ENCODE measurements at regions not wholly inside any gene's neighbourhood (a gene's known extent, or its start where the extent isn't known, plus 50 kb on each side); places are given as distances from the start of the nearest gene placed in this dataset.

GRCh38 chr2:51734115-51734514 lies 702.2 kb upstream of the NRXN1 start:
- Histone ChIP-seq H3K36me3 (ENCODE audit: control insufficient read depth in 5 of 5, insufficient read depth in 5 of 5, low read length in 5 of 5) (no peaks in the 10 kb centered on the region), H3K27ac (ENCODE audit: low read depth, low read length) (no peak overlapping the region), H3K9me3 (ENCODE audit: control insufficient read depth in 5 of 5, low read length in 5 of 5) (no peaks in the 10 kb centered on the region), H3K9ac (ENCODE audit: low read length in 5 of 5) (no peak overlapping the region), H3K4me1 (ENCODE audit: control insufficient read depth in 5 of 5, insufficient read depth in 5 of 5, low read length in 5 of 5) (peaks cover 0 to 5% (median 0%) of the 10 kb centered on the region in 5 donors), H3K27me3 (ENCODE audit: control insufficient read depth in 5 of 5, insufficient read depth in 4 of 5, low read length in 5 of 5) (no peaks in the 10 kb centered on the region), H3K4me3 (ENCODE audit: low read depth in 1 of 5, low read length in 5 of 5) (no peak overlapping the region)

GRCh38 chr2:51723691-51724090 lies 691.8 kb upstream of the NRXN1 start:
- Histone ChIP-seq H3K4me1 (ENCODE audit: control insufficient read depth in 5 of 5, insufficient read depth in 5 of 5, low read length in 5 of 5) (no peaks in the 10 kb centered on the region), H3K27me3 (ENCODE audit: control insufficient read depth in 5 of 5, insufficient read depth in 4 of 5, low read length in 5 of 5) (no peaks in the 10 kb centered on the region), H3K9me3 (ENCODE audit: control insufficient read depth in 5 of 5, low read length in 5 of 5) (no peaks in the 10 kb centered on the region), H3K27ac (ENCODE audit: low read depth, low read length) (no peak overlapping the region), H3K4me3 (ENCODE audit: low read depth in 1 of 5, low read length in 5 of 5) (no peak overlapping the region), H3K36me3 (ENCODE audit: control insufficient read depth in 5 of 5, insufficient read depth in 5 of 5, low read length in 5 of 5) (no peaks in the 10 kb centered on the region), H3K9ac (ENCODE audit: low read length in 5 of 5) (no peak overlapping the region)

- Histone ChIP-seq H3K4me3 (ENCODE audit: low read depth in 1 of 5, low read length in 5 of 5) (no peak overlapping the region), H3K36me3 (ENCODE audit: control insufficient read depth in 5 of 5, insufficient read depth in 5 of 5, low read length in 5 of 5) (no peaks in the 10 kb centered on the region), H3K4me1 (ENCODE audit: control insufficient read depth in 5 of 5, insufficient read depth in 5 of 5, low read length in 5 of 5) (no peaks in the 10 kb centered on the region), H3K27ac (ENCODE audit: low read depth, low read length) (no peak overlapping the region), H3K9ac (ENCODE audit: low read length in 5 of 5) (no peak overlapping the region), H3K9me3 (ENCODE audit: control insufficient read depth in 5 of 5, low read length in 5 of 5) (no peaks in the 10 kb centered on the region), H3K27me3 (ENCODE audit: control insufficient read depth in 5 of 5, insufficient read depth in 4 of 5, low read length in 5 of 5) (no peaks in the 10 kb centered on the region)
Measured at GRCh38 chr2:51722311-51722710, 690.4 kb upstream of the NRXN1 start.

GRCh38 chr2:51720826-51721225 lies 688.9 kb upstream of the NRXN1 start:
- no peaks in the 10 kb centered on the region for H3K27me3 ChIP-seq (ENCODE audit: control insufficient read depth in 5 of 5, insufficient read depth in 4 of 5, low read length in 5 of 5)
- H3K27ac ChIP-seq (ENCODE audit: low read depth, low read length), result no peak overlapping the region
- H3K36me3 ChIP-seq (ENCODE audit: control insufficient read depth in 5 of 5, insufficient read depth in 5 of 5, low read length in 5 of 5), result no peaks in the 10 kb centered on the region
- no peaks in the 10 kb centered on the region for H3K9me3 ChIP-seq (ENCODE audit: control insufficient read depth in 5 of 5, low read length in 5 of 5)
- no peak overlapping the region for H3K4me3 ChIP-seq (ENCODE audit: low read depth in 1 of 5, low read length in 5 of 5)
- H3K4me1 ChIP-seq (ENCODE audit: control insufficient read depth in 5 of 5, insufficient read depth in 5 of 5, low read length in 5 of 5), result no peaks in the 10 kb centered on the region
- no peak overlapping the region for H3K9ac ChIP-seq (ENCODE audit: low read length in 5 of 5)

GRCh38 chr2:51718881-51719280 lies 686.9 kb upstream of the NRXN1 start:
- H3K27ac ChIP-seq (ENCODE audit: low read depth, low read length), result no peak overlapping the region
- H3K9me3 ChIP-seq (ENCODE audit: control insufficient read depth in 5 of 5, low read length in 5 of 5), result no peaks in the 10 kb centered on the region
- no peaks in the 10 kb centered on the region for H3K4me1 ChIP-seq (ENCODE audit: control insufficient read depth in 5 of 5, insufficient read depth in 5 of 5, low read length in 5 of 5)
- H3K9ac ChIP-seq (ENCODE audit: low read length in 5 of 5), result no peak overlapping the region
- H3K4me3 ChIP-seq (ENCODE audit: low read depth in 1 of 5, low read length in 5 of 5), result no peak overlapping the region
- H3K36me3 ChIP-seq (ENCODE audit: control insufficient read depth in 5 of 5, insufficient read depth in 5 of 5, low read length in 5 of 5), result no peaks in the 10 kb centered on the region
- no peaks in the 10 kb centered on the region for H3K27me3 ChIP-seq (ENCODE audit: control insufficient read depth in 5 of 5, insufficient read depth in 4 of 5, low read length in 5 of 5)

- H3K27me3 ChIP-seq (ENCODE audit: control insufficient read depth in 5 of 5, insufficient read depth in 4 of 5, low read length in 5 of 5), result no peaks in the 10 kb centered on the region
Measured at GRCh38 chr2:51717312-51717711, 685.4 kb upstream of the NRXN1 start.

GRCh38 chr2:51711766-51712165 lies 679.8 kb upstream of the NRXN1 start:
- Histone ChIP-seq H3K27ac (ENCODE audit: low read depth, low read length) (no peak overlapping the region), H3K9me3 (ENCODE audit: control insufficient read depth in 5 of 5, low read length in 5 of 5) (no peaks in the 10 kb centered on the region), H3K27me3 (ENCODE audit: control insufficient read depth in 5 of 5, insufficient read depth in 4 of 5, low read length in 5 of 5) (no peaks in the 10 kb centered on the region), H3K9ac (ENCODE audit: low read length in 5 of 5) (no peak overlapping the region), H3K36me3 (ENCODE audit: control insufficient read depth in 5 of 5, insufficient read depth in 5 of 5, low read length in 5 of 5) (no peaks in the 10 kb centered on the region), H3K4me1 (ENCODE audit: control insufficient read depth in 5 of 5, insufficient read depth in 5 of 5, low read length in 5 of 5) (no peaks in the 10 kb centered on the region), H3K4me3 (ENCODE audit: low read depth in 1 of 5, low read length in 5 of 5) (no peak overlapping the region)

More at GRCh38 chr2:51717312-51717711, 685.4 kb upstream of the NRXN1 start:
- no peak overlapping the region for H3K4me3 ChIP-seq (ENCODE audit: low read depth in 1 of 5, low read length in 5 of 5)
- H3K27ac ChIP-seq (ENCODE audit: low read depth, low read length), result no peak overlapping the region
- H3K9me3 ChIP-seq (ENCODE audit: control insufficient read depth in 5 of 5, low read length in 5 of 5), result no peaks in the 10 kb centered on the region
- no peaks in the 10 kb centered on the region for H3K36me3 ChIP-seq (ENCODE audit: control insufficient read depth in 5 of 5, insufficient read depth in 5 of 5, low read length in 5 of 5)
- no peak overlapping the region for H3K9ac ChIP-seq (ENCODE audit: low read length in 5 of 5)
- no peaks in the 10 kb centered on the region for H3K4me1 ChIP-seq (ENCODE audit: control insufficient read depth in 5 of 5, insufficient read depth in 5 of 5, low read length in 5 of 5)

- no peaks in the 10 kb centered on the region for H3K36me3 ChIP-seq (ENCODE audit: control insufficient read depth in 5 of 5, insufficient read depth in 5 of 5, low read length in 5 of 5)
- no peaks in the 10 kb centered on the region for H3K9me3 ChIP-seq (ENCODE audit: control insufficient read depth in 5 of 5, low read length in 5 of 5)
- no peak overlapping the region for H3K9ac ChIP-seq (ENCODE audit: low read length in 5 of 5)
- H3K4me3 ChIP-seq (ENCODE audit: low read depth in 1 of 5, low read length in 5 of 5), result no peak overlapping the region
- no peaks in the 10 kb centered on the region for H3K4me1 ChIP-seq (ENCODE audit: control insufficient read depth in 5 of 5, insufficient read depth in 5 of 5, low read length in 5 of 5)
- H3K27ac ChIP-seq (ENCODE audit: low read depth, low read length), result no peak overlapping the region
- no peaks in the 10 kb centered on the region for H3K27me3 ChIP-seq (ENCODE audit: control insufficient read depth in 5 of 5, insufficient read depth in 4 of 5, low read length in 5 of 5)
Measured at GRCh38 chr2:51710222-51710621, 678.3 kb upstream of the NRXN1 start.

GRCh38 chr2:51707625-51708024 lies 675.7 kb upstream of the NRXN1 start:
- no peak overlapping the region for H3K9ac ChIP-seq (ENCODE audit: low read length in 5 of 5)
- H3K9me3 ChIP-seq (ENCODE audit: control insufficient read depth in 5 of 5, low read length in 5 of 5), result no peaks in the 10 kb centered on the region
- H3K4me1 ChIP-seq (ENCODE audit: control insufficient read depth in 5 of 5, insufficient read depth in 5 of 5, low read length in 5 of 5), result no peaks in the 10 kb centered on the region
- no peaks in the 10 kb centered on the region for H3K27me3 ChIP-seq (ENCODE audit: control insufficient read depth in 5 of 5, insufficient read depth in 4 of 5, low read length in 5 of 5)
- H3K4me3 ChIP-seq (ENCODE audit: low read depth in 1 of 5, low read length in 5 of 5), result no peak overlapping the region
- no peak overlapping the region for H3K27ac ChIP-seq (ENCODE audit: low read depth, low read length)
- no peaks in the 10 kb centered on the region for H3K36me3 ChIP-seq (ENCODE audit: control insufficient read depth in 5 of 5, insufficient read depth in 5 of 5, low read length in 5 of 5)

GRCh38 chr2:51706220-51706619 lies 674.3 kb upstream of the NRXN1 start:
- H3K9ac ChIP-seq (ENCODE audit: low read length in 5 of 5), result no peak overlapping the region
- H3K36me3 ChIP-seq (ENCODE audit: control insufficient read depth in 5 of 5, insufficient read depth in 5 of 5, low read length in 5 of 5), result no peaks in the 10 kb centered on the region
- no peaks in the 10 kb centered on the region for H3K27me3 ChIP-seq (ENCODE audit: control insufficient read depth in 5 of 5, insufficient read depth in 4 of 5, low read length in 5 of 5)
- H3K4me1 ChIP-seq (ENCODE audit: control insufficient read depth in 5 of 5, insufficient read depth in 5 of 5, low read length in 5 of 5), result no peaks in the 10 kb centered on the region
- H3K4me3 ChIP-seq (ENCODE audit: low read depth in 1 of 5, low read length in 5 of 5), result no peak overlapping the region
- H3K27ac ChIP-seq (ENCODE audit: low read depth, low read length), result no peak overlapping the region
- H3K9me3 ChIP-seq (ENCODE audit: control insufficient read depth in 5 of 5, low read length in 5 of 5), result no peaks in the 10 kb centered on the region

GRCh38 chr2:51705417-51705816 lies 673.5 kb upstream of the NRXN1 start:
- Histone ChIP-seq H3K27ac (ENCODE audit: low read depth, low read length) (no peak overlapping the region), H3K27me3 (ENCODE audit: control insufficient read depth in 5 of 5, insufficient read depth in 4 of 5, low read length in 5 of 5) (no peaks in the 10 kb centered on the region), H3K9ac (ENCODE audit: low read length in 5 of 5) (no peak overlapping the region), H3K9me3 (ENCODE audit: control insufficient read depth in 5 of 5, low read length in 5 of 5) (no peaks in the 10 kb centered on the region), H3K4me3 (ENCODE audit: low read depth in 1 of 5, low read length in 5 of 5) (no peak overlapping the region), H3K4me1 (ENCODE audit: control insufficient read depth in 5 of 5, insufficient read depth in 5 of 5, low read length in 5 of 5) (no peaks in the 10 kb centered on the region), H3K36me3 (ENCODE audit: control insufficient read depth in 5 of 5, insufficient read depth in 5 of 5, low read length in 5 of 5) (no peaks in the 10 kb centered on the region)

Data from subcutaneous abdominal adipose tissue (tissue), 5 donors.